ENCODE measurements at regions not wholly inside any gene's neighbourhood (a gene's known extent, or its start where the extent isn't known, plus 50 kb on each side); places are given as distances from the start of the nearest gene placed in this dataset.

DNA sequence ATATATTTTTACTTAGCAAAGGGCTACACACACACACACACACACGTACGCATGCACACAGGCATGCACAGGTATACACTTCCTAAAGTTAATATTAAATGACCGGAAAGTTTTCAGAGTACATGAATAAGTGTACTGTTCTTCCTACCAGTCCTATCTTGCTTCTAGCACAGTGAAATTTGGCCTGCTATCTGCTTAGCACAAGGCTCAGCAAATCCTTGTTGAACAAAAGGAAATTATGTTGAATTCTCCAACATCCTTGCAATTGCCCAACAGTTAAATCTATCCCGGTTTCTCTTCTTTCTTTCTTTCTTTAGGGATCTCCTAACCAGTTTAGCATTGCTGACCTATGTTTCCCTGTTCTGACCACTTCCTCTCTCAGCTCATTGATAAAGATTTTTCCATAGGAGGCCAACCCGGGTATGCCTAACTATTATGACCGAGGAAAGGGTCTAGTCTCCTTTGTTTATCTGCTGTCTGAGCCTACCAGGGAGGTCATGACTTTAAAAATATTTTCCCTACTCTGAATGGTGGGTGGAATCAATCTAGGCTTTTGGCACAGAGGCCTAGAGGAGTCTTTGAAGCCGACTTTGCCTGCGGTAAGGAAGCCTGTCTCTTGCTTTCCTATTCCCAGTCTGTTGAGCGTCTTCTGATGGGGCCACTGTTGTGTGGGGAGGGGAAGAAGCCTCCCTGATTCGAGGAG lies 400.7 kb downstream of the HRH4 start:
- DNase-seq (ENCODE audit: insufficient read length, low spot score): no peak
- no peak for FAIRE-seq

DNA sequence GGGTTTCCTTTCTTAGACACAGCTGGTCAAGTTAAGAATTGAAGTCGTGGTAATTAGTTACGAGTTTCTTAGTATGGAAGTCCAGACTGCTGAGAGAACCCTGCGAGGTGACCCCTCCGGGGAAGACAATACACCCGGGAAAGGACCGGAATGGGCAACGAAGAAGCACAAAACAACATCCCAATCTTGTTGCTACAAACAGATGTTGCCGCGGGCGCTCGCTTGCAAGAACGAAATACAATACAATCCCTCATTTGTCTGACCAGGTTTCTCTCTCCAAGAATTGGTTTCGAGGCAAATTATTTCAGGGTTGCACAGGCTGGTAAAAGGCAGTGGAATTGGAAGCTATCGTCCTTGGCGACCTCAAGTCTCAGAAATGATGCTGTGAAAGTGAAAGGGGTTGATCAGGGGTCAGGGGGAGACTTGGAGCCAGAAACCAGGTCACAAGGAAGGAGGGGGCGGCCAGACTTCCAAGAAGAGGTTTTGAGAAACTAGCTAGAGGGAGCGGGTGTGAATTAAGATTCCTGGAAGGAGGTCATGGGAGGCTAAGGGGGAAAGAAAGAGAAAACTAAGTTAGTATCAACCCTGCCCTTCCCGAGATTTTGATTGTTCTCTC lies 401.9 kb downstream of the HRH4 start:
- FAIRE-seq (no peak), DNase-seq (ENCODE audit: insufficient read length, low spot score) (no peak)

DNA sequence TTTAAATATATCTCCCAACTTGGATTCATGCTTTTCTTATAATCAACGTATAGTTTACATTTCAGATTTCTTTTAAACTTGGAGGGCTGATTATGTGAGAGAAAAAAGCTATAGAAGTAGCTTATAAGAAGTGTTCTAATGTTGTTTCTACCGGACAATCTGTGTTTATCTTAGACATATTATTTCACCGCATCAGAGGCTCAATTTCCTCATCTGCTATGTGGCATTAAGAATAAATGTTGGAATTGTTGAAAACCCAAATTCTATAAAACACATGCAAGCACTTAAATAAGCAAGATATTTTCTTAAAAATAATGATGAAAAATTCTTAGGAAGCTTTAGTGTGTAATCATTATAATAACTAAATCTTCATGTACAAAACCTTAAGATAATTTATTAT lies 407.9 kb downstream of the HRH4 start:
- DNase-seq (ENCODE audit: insufficient read length, low spot score): no peak
- FAIRE-seq: no peak

DNA sequence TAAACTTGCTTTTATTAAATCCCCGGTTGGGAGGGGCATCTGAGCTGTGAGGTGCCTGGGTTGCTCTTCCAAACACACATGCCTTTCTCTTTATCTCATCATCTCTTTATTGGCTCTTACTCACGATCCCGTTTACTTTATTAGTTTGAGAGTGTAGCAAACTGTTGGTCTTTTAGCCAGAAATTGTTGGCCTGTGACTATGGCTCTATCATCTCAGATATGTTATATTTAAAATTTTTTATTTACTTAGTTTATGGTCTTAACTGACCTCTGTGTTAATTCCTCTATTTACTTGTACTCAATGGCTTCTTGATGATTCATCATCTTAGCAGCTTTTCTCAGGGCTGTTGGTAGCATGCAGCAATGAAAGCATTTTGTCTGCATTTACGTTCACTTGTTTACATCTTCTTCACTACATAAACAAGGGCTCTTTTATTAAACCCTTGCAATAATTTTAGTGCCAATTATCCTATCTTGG lies 408.4 kb downstream of the HRH4 start:
- DNase-seq (ENCODE audit: insufficient read length, low spot score) (no peak), FAIRE-seq (no peak)

DNA sequence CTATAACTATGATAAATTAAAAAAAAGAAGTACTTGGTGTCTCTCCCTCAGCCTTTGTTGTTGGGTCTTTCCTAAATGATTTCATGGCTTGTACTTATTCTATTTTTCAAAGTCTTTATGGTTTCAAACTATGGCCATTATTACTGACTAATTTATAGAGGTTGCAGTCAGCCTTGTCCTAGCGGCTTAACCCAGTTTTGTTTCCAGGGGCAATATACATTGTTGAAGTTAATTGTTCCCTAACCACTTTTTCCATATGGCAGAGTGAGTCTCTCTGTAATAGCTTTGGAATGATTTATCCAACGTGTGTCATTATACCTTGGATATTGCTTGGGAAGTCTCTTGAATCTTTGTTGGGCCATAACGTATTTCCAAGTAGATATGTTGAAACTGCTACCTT lies 408.8 kb downstream of the HRH4 start:
- FAIRE-seq: no peak
- DNase-seq (ENCODE audit: insufficient read length, low spot score): no peak

DNA sequence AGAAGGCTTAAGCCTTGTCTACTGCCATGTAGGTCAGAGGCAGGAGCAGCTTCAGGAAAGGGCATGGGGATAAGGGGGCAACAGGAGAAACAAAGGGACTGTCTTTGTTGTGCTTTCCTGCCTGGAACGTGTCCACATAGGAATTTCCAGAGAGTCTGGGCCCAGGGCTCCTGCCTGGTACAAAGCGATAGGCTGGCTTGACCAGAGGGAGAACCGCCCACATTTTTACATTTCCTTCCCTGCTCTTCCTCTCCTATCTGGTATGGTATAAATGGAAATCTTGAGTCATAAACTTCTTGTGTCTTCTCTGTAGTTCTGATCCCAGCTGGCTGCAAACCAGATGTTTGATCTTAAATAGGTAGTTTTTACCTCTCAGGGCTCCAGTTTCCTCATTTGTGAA lies 414.8 kb downstream of the HRH4 start:
- no peak for FAIRE-seq
- no peak for DNase-seq (ENCODE audit: insufficient read length, low spot score)

DNA sequence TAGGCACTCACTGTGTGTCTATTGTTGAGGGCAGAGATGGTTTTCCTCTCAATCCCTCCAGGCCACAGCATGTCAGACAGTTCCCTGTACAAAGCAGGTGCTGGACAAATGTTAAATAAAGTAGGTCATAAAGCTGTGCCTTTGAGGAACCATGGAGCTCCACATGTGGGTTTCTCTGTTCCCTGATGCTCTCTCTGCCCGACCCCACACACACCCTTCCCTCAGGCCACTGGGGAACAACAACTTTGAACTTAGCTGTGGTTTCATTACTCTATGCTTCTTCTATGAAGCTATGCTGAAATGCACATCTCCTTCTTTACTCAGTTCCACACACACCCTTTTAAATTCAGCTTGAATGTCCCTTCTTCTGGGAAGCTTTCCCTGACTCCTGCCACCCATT lies 415.3 kb downstream of the HRH4 start:
- FAIRE-seq (no peak), DNase-seq (ENCODE audit: insufficient read length, low spot score) (no peak)

DNA sequence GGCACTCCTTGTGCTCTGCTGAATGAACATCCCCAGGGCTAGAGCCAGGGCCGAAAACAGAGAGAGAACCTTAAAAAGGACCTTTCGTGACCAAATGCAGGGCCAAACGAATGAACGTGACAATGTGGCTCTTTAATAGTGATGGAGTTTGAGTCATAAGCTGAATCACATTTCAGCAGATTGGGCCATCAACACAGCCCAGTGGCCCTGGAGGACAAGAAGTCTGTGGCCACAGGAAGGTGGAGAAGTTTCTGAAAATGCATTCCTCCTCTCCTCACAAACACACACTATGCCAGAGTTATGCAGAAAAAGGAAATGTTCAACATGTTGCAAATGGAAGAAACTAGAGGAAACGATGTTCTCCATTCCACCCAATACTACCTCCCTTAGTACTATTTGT lies 415.8 kb downstream of the HRH4 start:
- no peak for DNase-seq (ENCODE audit: insufficient read length, low spot score)
- FAIRE-seq: no peak

DNA sequence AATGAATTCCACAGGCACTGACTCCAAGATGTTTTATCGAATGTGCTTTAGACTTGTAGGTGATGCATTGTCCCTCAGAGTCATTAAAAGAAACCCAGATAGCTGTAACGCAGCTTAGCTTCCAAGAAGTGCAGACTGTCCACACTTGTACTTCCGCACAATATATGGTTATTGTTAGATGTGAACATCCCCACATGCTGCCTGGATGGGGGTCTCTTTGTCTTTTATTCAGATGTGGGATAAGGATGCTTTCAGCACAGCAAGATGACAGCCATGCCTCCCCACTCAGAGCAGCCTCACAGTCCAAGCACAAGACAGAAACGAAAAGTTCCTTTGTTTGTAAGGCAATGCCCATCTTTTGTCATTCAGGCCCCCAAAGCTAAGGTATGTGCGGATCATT lies 416.6 kb downstream of the HRH4 start:
- FAIRE-seq: no peak
- DNase-seq (ENCODE audit: insufficient read length, low spot score): no peak

DNA sequence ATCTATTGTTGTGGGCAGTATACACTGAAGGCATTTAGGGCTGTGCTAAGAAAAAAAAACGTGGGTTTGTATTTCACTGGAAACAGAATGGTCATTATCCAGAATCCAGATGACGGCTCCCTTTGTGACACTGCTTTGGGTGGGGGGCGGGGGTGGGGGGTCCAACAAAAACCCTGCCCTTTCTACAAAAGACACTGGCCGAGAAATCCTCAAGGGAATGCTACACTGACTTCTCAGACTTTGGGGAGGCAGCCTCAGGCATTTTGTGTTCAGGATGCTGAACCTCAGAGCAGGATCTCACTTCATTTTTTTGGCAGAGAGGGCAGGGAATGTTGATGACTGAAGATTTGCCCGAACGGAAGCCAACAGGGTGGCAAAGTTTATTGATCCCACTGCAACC lies 417.1 kb downstream of the HRH4 start:
- FAIRE-seq: no peak
- DNase-seq (ENCODE audit: insufficient read length, low spot score): no peak

DNA sequence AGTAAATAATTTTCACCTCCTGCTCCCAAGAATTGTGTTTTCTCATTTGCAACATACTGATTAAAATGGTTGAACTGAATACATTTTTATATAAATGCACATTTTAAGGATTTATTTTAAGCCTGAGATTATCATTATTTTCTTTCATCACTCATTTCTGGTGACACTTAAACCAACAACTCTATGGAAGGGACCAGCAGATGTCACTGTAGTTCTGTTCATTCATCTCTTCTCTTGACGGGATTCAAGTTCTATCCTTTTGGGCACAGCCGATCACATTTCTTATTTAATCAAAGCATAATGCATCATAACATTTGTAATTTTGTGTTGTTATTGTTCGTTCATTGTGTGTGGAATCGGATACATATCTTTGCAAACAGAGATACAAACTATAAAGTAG lies 417.9 kb downstream of the HRH4 start:
- FAIRE-seq: no peak
- DNase-seq (ENCODE audit: insufficient read length, low spot score): no peak

DNA sequence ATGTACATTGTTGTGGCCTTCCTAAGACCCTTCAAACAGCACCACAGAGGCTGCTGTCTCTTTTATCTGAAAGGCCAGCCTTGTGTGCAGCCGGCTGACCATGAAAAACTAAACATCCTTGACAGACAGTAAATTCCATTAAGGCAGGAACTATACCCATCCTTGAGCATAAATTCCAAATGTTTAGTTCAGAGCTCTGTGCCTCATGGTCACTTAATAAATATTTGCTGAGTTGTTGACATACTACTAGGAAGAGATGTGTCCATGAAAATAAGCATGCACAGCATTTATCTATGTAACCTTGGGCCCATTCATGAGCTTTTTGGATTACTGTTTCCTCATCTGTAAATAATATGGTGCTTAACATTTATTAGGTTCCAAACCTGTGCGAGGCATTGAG lies 424.8 kb downstream of the HRH4 start:
- FAIRE-seq: no peak
- no peak for DNase-seq (ENCODE audit: insufficient read length, low spot score)

DNA sequence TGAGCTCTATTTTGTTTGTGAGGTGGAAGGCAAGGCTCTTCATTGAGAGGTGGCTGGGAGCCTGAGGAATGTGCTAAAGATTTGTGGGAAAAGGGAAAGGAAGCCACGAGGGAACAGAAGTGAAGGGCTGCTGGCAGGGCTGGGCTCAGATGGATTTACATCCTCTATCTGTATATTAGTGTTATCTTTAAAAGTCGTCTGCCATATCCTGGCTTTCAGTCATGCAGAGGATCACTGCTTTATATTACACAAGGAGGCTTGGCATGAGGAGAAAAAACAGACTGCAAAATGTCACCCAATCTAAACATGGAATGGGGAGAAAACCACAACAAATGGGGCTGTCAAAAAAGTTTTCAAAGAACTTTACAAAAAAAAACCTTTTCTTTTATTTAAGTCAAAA lies 434.4 kb downstream of the HRH4 start:
- DNase-seq (ENCODE audit: insufficient read length, low spot score) (no peak), FAIRE-seq (no peak)

DNA sequence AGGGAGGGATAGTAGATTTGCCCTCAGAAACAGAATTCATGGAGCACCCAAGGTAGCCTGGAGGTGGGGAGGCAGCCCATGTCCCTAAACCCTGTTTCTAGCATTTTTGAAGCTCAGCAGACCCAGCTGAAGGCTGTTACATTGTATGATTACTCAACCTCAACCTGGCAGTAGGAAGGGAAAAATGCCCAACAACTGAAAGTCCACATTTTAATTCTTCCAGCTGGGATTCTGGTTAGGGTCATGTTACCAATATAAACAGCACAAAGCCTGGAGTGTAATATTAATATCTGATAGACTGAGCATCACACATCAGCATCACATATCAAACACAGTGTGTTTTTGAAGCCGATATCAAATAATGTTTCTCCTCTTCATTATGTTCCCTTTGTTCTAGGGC lies 437.0 kb downstream of the HRH4 start:
- FAIRE-seq: no peak

DNA sequence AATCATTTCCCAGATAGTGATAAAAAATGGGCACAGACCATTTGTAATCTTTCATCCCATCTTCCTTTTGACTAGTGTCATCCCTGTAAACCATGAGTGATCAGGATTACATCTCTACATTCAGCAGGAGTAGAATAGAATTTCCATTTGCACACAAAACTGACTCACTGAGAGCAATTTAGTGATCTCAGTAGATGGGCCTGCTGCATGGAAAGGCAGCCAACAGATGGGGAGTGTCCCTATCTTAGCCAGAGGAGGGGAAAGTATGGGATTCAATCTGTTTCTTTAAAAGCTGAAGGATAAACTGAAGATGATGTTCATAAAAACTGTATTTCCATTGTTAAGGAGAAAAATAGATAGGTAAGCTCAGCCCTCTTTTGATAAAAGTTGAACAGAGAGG lies 441.7 kb downstream of the ZNF521 start:
- FAIRE-seq (no peak), DNase-seq (ENCODE audit: insufficient read length, low spot score) (no peak)

More for the DNA sequence above, 437.0 kb downstream of the HRH4 start:
- no peak for DNase-seq (ENCODE audit: insufficient read length, low spot score)

DNA sequence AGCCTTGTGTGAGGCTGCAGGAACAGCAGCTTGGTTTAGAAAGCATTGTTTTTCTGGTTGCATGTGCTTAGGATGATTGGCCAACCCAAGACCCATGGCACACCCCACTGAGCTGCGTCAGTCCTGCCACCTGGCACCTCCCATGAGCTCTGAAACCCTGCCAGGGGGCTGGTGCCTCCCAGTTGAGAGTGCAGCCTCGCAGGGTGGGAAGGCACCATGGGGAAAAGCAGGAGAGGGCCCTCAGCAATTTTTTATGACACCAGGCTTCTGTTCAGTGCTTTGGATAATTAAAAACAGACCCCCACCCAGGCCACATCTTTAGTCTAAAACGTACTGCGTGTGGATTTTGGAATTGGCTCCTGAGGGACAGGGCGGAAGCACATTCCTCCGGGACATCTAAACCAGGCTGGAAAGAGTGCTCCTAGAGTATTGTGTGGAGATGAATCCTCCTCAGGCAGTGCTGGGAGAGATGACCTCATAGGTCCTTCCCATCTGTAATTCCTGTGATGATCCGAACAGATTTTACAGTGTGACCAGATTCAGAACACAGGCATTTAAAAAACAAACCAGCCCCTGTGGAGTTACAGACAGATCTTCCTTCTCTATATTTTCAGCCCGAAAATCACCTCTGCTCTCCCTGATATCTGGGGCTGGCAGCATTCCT lies 438.3 kb downstream of the ZNF521 start:
- DNase-seq (ENCODE audit: insufficient read length, low spot score): no peak
- FAIRE-seq: no peak

DNA sequence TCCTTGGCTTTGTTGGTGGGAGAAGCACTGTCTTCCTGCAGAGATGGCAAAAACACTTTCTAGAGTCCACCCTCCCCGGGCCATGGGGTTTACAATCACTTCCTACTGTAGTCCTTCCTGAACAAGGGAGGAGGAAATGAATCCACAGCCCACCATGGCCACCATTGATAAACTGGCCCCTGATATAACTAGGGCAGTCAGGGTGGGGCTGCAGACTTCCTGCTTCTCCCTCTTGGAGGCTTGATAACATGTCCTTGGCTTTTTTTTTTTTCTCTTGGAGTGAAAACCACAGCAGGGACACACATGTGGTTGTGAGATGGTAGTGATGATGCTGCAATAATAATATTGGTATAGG lies 437.8 kb downstream of the ZNF521 start:
- FAIRE-seq: no peak
- DNase-seq (ENCODE audit: insufficient read length, low spot score): no peak

DNA sequence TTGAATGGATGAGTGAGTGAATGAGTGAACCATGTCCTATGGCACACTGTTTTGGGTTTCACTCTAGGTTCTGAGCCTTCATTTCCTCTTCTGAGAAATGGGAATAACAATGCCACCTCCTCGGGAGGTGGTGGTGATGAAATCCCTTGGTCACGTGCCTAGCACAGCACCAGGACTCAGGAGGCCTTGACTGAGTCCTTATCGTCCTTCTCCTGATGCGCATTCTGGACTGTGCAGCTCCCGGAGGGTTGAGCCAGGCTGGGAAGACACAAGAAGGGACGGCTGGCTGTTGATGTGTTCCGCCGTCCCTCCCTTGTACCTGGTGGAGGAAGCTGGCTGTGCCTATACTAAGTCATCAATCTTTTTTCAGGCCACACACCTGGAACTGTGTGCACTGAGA lies 437.3 kb downstream of the ZNF521 start:
- DNase-seq (ENCODE audit: insufficient read length, low spot score): no peak
- FAIRE-seq: no peak

DNA sequence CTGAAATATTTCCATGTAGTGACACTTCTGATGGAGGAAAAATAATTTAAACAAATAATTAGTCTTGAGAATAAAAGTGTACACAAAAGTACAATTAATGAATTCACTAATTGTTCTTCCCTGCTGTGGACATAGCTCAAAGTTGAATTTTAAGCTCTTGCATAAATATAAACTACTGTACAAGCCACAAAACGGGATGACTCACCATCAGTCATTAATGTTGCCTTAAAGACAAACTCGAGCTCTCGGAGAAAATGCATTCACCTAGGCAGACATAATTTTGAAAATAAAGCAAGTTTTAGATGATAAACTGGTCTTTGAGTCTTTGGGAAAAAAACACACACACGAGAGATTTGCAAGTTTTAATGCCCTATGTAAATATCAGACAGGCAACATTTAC lies 436.4 kb downstream of the ZNF521 start:
- FAIRE-seq (no peak), DNase-seq (ENCODE audit: insufficient read length, low spot score) (no peak)

DNA sequence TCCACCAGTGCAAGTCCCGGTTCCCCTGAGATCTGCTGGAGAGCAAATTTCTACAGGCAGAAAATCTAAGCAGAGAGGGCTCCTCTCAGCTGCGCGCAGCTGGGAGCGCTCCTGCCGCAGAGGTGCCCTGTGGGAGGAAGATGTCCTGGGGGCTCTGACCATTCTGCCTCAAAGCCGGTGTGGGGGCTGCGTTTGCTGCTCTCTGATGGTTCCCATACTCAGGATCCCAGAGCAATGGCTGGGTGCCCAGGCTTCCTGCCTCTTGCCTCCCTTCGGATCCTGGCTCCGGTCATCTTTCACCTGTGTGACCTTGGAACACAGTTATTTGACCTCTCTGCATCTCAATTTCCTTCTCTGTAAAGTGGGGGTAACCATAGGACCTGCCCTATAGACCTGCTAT lies 434.2 kb downstream of the ZNF521 start:
- DNase-seq (ENCODE audit: insufficient read length, low spot score): no peak
- no peak for FAIRE-seq

DNA sequence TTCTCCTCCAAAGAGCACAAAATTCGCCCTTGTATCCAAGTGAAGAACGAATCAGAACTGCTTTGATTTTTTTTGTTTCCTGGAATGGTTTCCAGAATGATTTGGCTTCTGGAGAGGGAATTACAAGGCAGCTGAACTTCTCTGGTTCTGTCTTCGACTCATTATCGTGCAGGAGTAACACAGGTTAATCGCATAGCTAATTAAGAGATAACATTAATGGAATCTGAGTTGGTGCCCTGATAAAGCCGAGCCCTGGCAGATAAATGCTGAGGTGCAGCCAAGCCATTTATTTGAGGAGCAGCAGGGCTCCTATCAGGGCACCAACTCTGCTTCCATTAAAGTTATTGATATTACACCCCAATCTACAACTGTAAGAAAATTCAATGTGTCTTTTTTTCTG lies 433.7 kb downstream of the ZNF521 start:
- DNase-seq (ENCODE audit: insufficient read length, low spot score): no peak

DNA sequence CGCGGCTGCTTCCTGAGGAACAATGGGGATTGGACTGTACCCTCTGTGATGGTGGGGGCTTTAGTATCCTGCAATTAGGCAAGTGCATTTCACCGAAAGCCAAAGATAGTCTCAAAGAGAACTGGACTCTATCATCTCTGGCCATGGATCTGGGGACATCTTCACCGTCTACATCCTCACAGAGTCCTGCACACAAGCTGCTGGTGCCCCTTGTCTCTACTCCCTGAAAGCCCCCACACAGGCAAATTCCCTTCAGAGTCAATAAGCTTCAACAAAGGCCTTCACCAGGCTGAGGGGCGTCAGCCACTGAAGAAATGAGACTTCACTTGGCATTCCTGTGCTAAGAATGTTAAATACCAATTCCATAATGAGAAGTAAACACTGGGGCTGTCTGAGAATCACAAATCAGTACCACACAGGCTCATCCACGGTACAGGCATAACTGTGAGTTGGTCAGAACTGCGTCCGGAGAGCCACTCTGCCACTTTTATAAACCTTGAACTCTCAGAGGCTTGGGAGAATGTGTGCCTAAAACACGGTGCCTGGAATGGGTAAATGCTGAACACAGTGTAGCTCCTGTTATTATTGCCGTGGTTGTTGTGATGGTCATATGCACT lies 432.7 kb downstream of the ZNF521 start:
- no peak for DNase-seq (ENCODE audit: insufficient read length, low spot score)
- no peak for FAIRE-seq

More for the DNA sequence above, 433.7 kb downstream of the ZNF521 start:
- FAIRE-seq: no peak
